Erythroblast (primary cell): ENCODE measurements at regions not wholly inside any gene's neighbourhood (a gene's known extent, or its start where the extent isn't known, plus 50 kb on each side); places are given as distances from the start of the nearest gene placed in this dataset.

Source experiments
- DNase-seq, 2 experiments: peaks; one replicate each; lab custom pipeline; 2025; lab: John Stamatoyannopoulos, UW
- GATA1 ChIP-seq: IDR thresholded peaks from 2 replicates; pipeline ENCODE4 v1.6.1; 2011; ENCODE audit warnings: low read depth, mild to moderate bottlenecking, control low read depth, low read length, moderate library complexity
- POLR2A ChIP-seq: IDR thresholded peaks from 2 replicates; pipeline ENCODE4 v1.6.1; 2011; ENCODE audit warnings: mild to moderate bottlenecking, low read length

GRCh38 chr6:163828038-163828795 lies 413.7 kb downstream of the QKI start:
- DNase-seq, result no peak
- TF ChIP-seq GATA1 (no peak), POLR2A (no peak)

GRCh38 chr6:163827143-163827542 lies 412.6 kb downstream of the QKI start:
- TF ChIP-seq POLR2A (no peak), GATA1 (no peak)
- no peak for DNase-seq

DNA sequence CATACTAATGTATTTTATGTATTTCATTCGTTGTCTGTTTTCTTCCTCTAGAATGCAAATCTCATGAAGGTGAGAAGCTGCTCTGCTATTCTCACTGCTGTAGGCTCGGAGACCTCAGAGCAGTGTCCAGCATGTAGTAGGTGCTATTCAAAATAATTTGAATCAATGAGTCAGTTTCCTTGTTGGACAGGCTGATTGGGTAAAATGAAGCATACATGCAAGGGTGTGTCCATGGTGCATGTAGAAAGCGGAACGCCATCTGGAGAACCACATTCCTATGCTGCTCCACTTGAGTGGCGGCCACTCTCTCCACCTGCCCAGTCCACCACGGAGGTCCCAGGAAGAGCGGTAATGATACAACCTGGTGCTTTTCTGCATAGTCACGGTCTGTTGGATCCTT lies 412.1 kb downstream of the QKI start:
- DNase-seq, result no peak
- TF ChIP-seq GATA1, result no peak
- no peak for TF ChIP-seq POLR2A

- TF ChIP-seq POLR2A, result no peak
- no peak for DNase-seq
These were observed 410.5 kb downstream of the QKI start for GRCh38 chr6:163825033-163825432.

GRCh38 chr6:163823577-163823976 lies 409.1 kb downstream of the QKI start:
- no peak for TF ChIP-seq GATA1
- TF ChIP-seq POLR2A, result no peak

GRCh38 chr6:163820745-163821458 lies 406.4 kb downstream of the QKI start:
- TF ChIP-seq POLR2A (no peak), GATA1 (no peak)
- DNase-seq, result no peak

More at GRCh38 chr6:163823577-163823976, 409.1 kb downstream of the QKI start:
- no peak for DNase-seq

GRCh38 chr6:163820171-163820570 lies 405.7 kb downstream of the QKI start:
- TF ChIP-seq POLR2A, result no peak
- no peak for TF ChIP-seq GATA1
- no peak for DNase-seq

DNA sequence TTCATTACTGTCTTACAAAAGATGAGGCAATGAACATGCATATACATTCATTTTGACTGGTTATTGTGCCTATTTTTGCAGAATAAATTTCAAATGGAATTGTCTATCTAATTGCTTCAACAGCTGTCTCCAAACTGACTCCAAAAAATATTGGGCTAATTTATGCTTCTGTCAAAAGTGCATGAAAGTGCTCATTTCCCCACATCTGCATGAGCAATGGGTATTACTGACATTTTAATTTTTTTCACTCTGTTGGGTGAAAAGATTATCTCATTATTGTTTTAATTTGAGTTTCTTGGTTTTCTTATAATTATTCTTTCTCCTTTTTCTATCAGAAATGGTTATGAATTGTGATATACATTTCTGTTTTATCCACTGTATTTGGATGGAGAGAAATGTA lies 404.2 kb downstream of the QKI start:
- no peak for DNase-seq
- TF ChIP-seq POLR2A (no peak), GATA1 (no peak)

GRCh38 chr6:163816441-163816840 lies 401.9 kb downstream of the QKI start:
- TF ChIP-seq POLR2A (no peak), GATA1 (no peak)
- DNase-seq, result no peak

DNA sequence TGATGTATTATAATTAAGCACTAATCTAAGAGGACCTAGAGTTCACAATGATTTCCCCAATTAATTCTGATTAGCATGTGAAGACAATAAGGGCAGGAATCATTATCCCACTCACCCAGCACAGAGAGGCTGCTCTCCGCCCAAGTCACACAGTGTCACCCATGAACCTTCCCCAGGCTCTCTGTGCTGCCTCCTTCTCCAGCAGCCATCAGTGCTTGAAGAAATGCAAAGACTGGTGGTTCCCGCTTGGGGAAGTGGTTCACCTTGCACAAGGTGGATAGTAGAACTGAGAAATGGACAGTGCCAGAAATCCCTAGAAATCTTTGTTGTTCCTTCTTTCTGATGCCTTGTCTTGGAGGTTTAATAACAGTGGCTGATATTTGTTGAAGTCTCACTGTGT lies 401.3 kb downstream of the QKI start:
- TF ChIP-seq POLR2A, result no peak
- no peak for TF ChIP-seq GATA1
- DNase-seq, result no peak

DNA sequence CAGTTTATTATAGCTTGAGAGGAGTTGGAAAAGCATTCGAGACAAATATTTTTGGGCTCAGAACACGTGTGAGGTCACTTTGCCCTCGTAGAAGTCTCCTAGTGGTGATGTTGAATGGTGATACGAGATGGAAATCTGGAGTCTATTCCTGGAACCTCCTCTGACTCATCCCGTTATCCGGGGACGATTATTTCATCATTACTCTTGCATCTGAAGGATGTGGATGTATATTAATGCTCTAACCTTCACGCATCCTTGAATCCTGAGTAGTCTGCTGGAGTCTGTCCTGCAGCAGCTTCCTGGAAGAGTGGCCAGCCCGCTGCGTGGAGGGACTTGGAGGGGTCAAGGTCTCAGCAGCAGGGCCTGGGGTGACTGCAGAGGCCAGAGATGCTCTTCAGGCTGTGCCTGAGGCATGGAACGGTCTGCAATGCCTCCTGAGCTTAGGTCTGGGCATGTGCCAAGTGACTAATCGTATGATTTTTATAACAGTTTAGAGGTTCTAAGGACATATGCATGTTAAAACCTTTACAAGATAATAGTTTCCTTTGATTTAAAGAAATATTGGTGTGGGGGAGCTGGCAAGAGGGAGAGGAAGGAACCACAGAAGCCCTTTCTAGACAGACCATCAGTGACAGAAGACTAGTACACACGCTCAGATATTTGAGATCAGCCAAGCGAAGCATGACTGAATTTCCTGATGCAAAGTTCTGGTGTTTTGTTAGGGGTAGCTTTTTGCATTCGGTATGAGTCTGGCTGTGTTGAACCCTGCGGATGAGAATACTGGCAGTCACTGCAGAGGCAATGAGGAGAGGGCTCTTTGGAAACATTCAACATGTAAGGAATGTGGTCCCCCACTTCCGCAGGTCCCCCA lies 400.2 kb downstream of the QKI start:
- no peak for DNase-seq
- no peak for TF ChIP-seq POLR2A
- no peak for TF ChIP-seq GATA1

- no peak for DNase-seq
These were observed 399.5 kb downstream of the QKI start for GRCh38 chr6:163813979-163814493.

GRCh38 chr6:163811317-163811716 lies 396.8 kb downstream of the QKI start:
- no peak for DNase-seq
- TF ChIP-seq POLR2A (no peak), GATA1 (no peak)

More at GRCh38 chr6:163813979-163814493, 399.5 kb downstream of the QKI start:
- TF ChIP-seq POLR2A, result no peak
- no peak for TF ChIP-seq GATA1
